Endodermal cell (in vitro differentiated cells): ENCODE measurements at regions not wholly inside any gene's neighbourhood (a gene's known extent, or its start where the extent isn't known, plus 50 kb on each side); places are given as distances from the start of the nearest gene placed in this dataset.
A peak's percentile ranks its signal among the peaks of the same experiment; 100 is the strongest.

Source experiments
- DNase-seq: peaks from one replicate; pipeline ENCODE4 v3.0.0-alpha.2; 2017
- H3K27ac ChIP-seq: 2 replicates; pipeline ENCODE4 v1.5.1; 2013; ENCODE audit warnings: mild to moderate bottlenecking, low read depth, low read length, moderate library complexity
- H3K27me3 ChIP-seq: 2 replicates; pipeline ENCODE4 v1.6.1; 2013; ENCODE audit warnings: mild to moderate bottlenecking, low read length, moderate library complexity; ENCODE audit not compliant: insufficient read depth, control insufficient read depth, poor library complexity, severe bottlenecking
- H3K36me3 ChIP-seq: 2 replicates; pipeline ENCODE4 v1.7.0; 2013; ENCODE audit warnings: mild to moderate bottlenecking, low read length, moderate library complexity; ENCODE audit not compliant: control insufficient read depth, insufficient read depth
- H3K4me1 ChIP-seq: one replicate; pipeline ENCODE4 v1.7.0; 2013; ENCODE audit warnings: low read length; ENCODE audit not compliant: control insufficient read depth, insufficient read depth
- H3K4me3 ChIP-seq: 2 replicates; pipeline ENCODE4 v1.5.1; 2013; ENCODE audit warnings: mild to moderate bottlenecking, low read length, moderate library complexity
- H3K9ac ChIP-seq: 2 replicates; pipeline ENCODE4 v1.6.1; 2013; ENCODE audit warnings: mild to moderate bottlenecking, low read length, moderate library complexity; ENCODE audit not compliant: poor library complexity, severe bottlenecking; ENCODE audit errors: extremely low read depth
- H3K9me3 ChIP-seq: 2 replicates; pipeline ENCODE4 v1.6.1; 2013; ENCODE audit warnings: mild to moderate bottlenecking, low read length, moderate library complexity; ENCODE audit not compliant: control insufficient read depth
- H3K27ac Mint-ChIP-seq: 2 replicates; pipeline ENCODE4 v1.8.0; 2020; ENCODE audit warnings: mixed read lengths
- H3K27me3 Mint-ChIP-seq: 2 replicates; pipeline ENCODE4 v1.8.0; 2021; ENCODE audit warnings: mild to moderate bottlenecking, mixed read lengths; ENCODE audit not compliant: insufficient read depth
- H3K36me3 Mint-ChIP-seq: 2 replicates; pipeline ENCODE4 v1.8.0; 2020; ENCODE audit warnings: low read depth, mixed read lengths
- H3K4me1 Mint-ChIP-seq: 2 replicates; pipeline ENCODE4 v1.8.0; 2020; ENCODE audit warnings: mixed read lengths
- H3K4me3 Mint-ChIP-seq: 2 replicates; pipeline ENCODE4 v1.8.0; 2020; ENCODE audit warnings: mild to moderate bottlenecking, moderate library complexity, mixed read lengths
- H3K9me3 Mint-ChIP-seq: 2 replicates; pipeline ENCODE4 v1.8.0; 2020; ENCODE audit warnings: mild to moderate bottlenecking, mixed read lengths
- WGBS, 2 experiments: methylation state at CpG; one replicate each; pipeline versions ENCODE4 v1.1.5 to v1.1.7; 2013; ENCODE audit warnings: missing lambda C conversion rate in 2 of 2, mixed read lengths in 1 of 2; ENCODE audit not compliant: insufficient coverage in 1 of 2, insufficient read length in 1 of 2; 5-methylcytosine and 5-hydroxymethylcytosine counted together
- TF ChIP-seq, protein P1 (sequence below): fragments of 200-600 bp; sonication (generic); conservative IDR thresholded peaks from 2 replicates; pipeline ENCODE4 v1.5.0; 2021; ENCODE audit warnings: antibody characterized with exemption, mild to moderate bottlenecking

DNA sequence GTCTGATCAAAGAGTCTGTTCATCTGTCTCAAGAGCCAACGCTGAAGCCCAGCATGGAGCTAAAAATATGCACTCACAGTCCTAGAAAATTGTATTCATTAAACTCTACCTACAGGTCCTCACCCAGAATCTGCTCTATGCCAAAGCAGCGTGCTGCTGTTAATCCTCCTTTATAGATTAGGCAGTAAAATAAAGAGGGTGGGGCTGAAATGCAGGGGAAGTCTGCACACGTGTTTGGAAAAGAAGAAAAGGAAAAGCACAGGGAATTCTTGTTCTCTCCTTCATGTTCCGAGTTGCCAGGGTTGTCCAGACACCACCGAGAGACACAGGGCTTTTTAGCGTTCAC is 121.4 kb upstream of the TMEM161B start:
- Histone ChIP-seq H3K36me3 (no peaks in the 10 kb centered on the region), H3K27me3 (peaks cover 64% of the 10 kb centered on the region), H3K4me1 (no peaks in the 10 kb centered on the region), H3K9ac (no peak overlapping the region), H3K27ac (peak overlapping the region; percentile 91), H3K9me3 (no peaks in the 10 kb centered on the region), H3K4me3 (no peak overlapping the region)
- no peaks in the 10 kb centered on the region for H3K9me3 Mint-ChIP-seq
- no peak overlapping the region for H3K27ac Mint-ChIP-seq
- H3K4me3 Mint-ChIP-seq, result no peak overlapping the region
- peaks cover 71% of the 10 kb centered on the region for H3K27me3 Mint-ChIP-seq
- 82 to 89% methylated on average over 4 to 6 of the region's 6 CpGs for WGBS, 2 experiments
- TF ChIP-seq, protein P1, sequence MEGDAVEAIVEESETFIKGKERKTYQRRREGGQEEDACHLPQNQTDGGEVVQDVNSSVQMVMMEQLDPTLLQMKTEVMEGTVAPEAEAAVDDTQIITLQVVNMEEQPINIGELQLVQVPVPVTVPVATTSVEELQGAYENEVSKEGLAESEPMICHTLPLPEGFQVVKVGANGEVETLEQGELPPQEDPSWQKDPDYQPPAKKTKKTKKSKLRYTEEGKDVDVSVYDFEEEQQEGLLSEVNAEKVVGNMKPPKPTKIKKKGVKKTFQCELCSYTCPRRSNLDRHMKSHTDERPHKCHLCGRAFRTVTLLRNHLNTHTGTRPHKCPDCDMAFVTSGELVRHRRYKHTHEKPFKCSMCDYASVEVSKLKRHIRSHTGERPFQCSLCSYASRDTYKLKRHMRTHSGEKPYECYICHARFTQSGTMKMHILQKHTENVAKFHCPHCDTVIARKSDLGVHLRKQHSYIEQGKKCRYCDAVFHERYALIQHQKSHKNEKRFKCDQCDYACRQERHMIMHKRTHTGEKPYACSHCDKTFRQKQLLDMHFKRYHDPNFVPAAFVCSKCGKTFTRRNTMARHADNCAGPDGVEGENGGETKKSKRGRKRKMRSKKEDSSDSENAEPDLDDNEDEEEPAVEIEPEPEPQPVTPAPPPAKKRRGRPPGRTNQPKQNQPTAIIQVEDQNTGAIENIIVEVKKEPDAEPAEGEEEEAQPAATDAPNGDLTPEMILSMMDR, result no peak
- H3K4me1 Mint-ChIP-seq, result peaks cover 61% of the 10 kb centered on the region
- no peak for DNase-seq
- H3K36me3 Mint-ChIP-seq, result no peaks in the 10 kb centered on the region

DNA sequence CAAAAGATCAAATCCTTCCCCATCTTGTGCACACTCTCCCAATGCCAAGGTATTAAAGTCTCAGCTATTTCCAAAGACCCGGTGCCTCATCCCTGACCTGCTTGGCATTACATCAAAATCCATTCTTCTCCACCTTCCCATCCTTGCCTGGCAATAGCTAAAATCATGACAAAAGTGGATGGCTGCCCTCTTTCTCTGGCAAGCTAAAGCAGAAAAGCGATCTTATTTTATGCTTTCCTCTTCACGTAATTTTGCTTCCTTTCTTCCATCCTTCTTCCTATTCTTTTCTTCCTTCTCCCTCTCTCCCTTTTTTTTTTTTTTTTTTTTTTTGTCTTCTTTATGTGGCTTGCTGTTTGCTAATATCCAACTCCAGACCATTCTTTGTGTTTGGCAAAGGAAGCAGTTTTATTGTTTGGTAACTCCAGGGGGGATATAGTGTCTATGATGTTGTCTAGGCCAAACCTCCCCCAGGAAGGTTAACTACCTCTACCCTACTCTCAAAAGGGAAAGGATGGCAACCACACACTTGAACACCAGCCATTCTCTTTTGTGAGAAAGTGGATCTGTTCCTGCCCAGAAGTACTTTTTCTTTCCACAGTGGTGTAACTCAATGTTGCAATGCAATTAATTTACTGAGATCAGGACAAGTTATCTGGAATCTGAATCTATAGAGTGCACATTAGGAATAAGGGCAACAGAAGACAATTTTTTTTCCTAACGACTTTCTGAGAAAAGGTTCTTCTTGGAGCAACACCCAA is 120.9 kb upstream of the TMEM161B start:
- H3K4me1 Mint-ChIP-seq, result peaks cover 61% of the 10 kb centered on the region
- Histone ChIP-seq H3K4me1 (no peaks in the 10 kb centered on the region), H3K36me3 (no peaks in the 10 kb centered on the region), H3K4me3 (no peak overlapping the region), H3K27me3 (peaks cover 59% of the 10 kb centered on the region), H3K9me3 (no peaks in the 10 kb centered on the region), H3K27ac (peak overlapping the region; percentile 91), H3K9ac (no peak overlapping the region)
- peaks cover 67% of the 10 kb centered on the region for H3K27me3 Mint-ChIP-seq
- H3K36me3 Mint-ChIP-seq, result no peaks in the 10 kb centered on the region
- peak overlapping the region; percentile 69 for H3K27ac Mint-ChIP-seq
- H3K9me3 Mint-ChIP-seq, result no peaks in the 10 kb centered on the region
- no peak for DNase-seq
- no peak overlapping the region for H3K4me3 Mint-ChIP-seq
- WGBS, 2 experiments, result 83 to 85% methylated on average over 2 to 4 of the region's 4 CpGs
- TF ChIP-seq, protein P1, result no peak

DNA sequence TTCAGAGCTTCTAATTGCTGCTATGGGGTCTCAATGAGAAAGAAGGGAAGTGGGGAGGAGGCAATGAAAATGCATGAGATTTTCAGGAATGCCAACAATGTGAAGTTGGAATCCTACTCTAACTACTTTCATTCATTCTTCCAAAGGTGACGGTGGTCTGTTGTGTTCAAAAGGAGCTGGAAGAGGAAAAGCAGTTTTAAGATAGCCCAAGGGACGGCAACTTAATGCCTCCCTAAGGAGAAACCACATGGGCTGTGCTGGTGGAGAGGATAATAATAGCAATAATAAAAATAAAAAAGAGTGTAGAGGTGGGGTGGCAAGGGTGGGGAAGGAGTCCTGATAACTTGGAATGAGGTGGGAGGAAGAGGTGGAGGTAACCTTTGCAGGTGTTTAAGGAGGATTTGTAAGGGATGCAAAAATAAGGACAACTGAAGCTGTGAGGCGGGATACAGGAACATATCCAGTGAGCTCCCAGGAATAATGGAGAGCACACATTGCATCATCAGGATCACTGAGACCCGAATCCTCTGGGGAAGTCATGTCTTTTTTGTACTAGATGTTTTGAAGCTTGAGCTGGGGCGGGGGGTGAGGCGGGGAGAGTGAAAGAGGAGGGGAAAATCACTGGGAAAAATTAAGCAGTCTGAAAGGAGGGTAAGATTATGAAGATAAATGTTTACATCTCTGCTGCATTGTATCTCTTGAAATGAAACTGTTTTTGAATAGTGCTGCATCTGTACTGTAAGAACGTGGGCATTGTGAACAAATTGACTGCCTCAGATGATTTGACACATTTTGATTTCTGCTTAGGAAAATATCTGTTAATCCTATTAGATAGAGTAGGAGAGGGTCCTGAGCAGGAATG is 120.1 kb upstream of the TMEM161B start:
- 48 to 76% methylated on average over 6 to 7 of the region's 7 CpGs for WGBS, 2 experiments
- no peak overlapping the region for H3K4me3 ChIP-seq

More for the DNA sequence above, 120.1 kb upstream of the TMEM161B start:
- no peaks in the 10 kb centered on the region for H3K4me1 ChIP-seq
- TF ChIP-seq, protein P1, result no peak
- no peaks in the 10 kb centered on the region for H3K36me3 Mint-ChIP-seq
- no peaks in the 10 kb centered on the region for H3K9me3 Mint-ChIP-seq
- H3K9ac ChIP-seq, result no peak overlapping the region
- peaks cover 54% of the 10 kb centered on the region for H3K4me1 Mint-ChIP-seq
- H3K27ac Mint-ChIP-seq, result peak overlapping the region; percentile 69
- peaks cover 59% of the 10 kb centered on the region for H3K27me3 Mint-ChIP-seq
- H3K27me3 ChIP-seq, result peaks cover 51% of the 10 kb centered on the region
- H3K9me3 ChIP-seq, result no peaks in the 10 kb centered on the region
- DNase-seq, result peak; percentile 70
- peak overlapping the region; percentile 91 for H3K27ac ChIP-seq
- H3K4me3 Mint-ChIP-seq, result no peak overlapping the region
- H3K36me3 ChIP-seq, result no peaks in the 10 kb centered on the region
